MM.1S (cell line): ENCODE measurements at regions not wholly inside any gene's neighbourhood (a gene's known extent, or its start where the extent isn't known, plus 50 kb on each side); places are given as distances from the start of the nearest gene placed in this dataset.

ENCODE experiments used
- EZH2 ChIP-seq: fragments of 300-600 bp; sonication (generic); optimal IDR thresholded peaks from 2 replicates; pipeline ENCODE3; 2017; ENCODE audit warnings: low read depth, mild to moderate bottlenecking, antibody characterized with exemption, low read length, mixed read lengths
- TF ChIP-seq, protein P1 (sequence below): fragments of 300-600 bp; sonication (generic); IDR thresholded peaks from 2 replicates; pipeline ENCODE4 v1.5.1; 2016; ENCODE audit warnings: antibody characterized with exemption, low read length, mixed read lengths

DNA sequence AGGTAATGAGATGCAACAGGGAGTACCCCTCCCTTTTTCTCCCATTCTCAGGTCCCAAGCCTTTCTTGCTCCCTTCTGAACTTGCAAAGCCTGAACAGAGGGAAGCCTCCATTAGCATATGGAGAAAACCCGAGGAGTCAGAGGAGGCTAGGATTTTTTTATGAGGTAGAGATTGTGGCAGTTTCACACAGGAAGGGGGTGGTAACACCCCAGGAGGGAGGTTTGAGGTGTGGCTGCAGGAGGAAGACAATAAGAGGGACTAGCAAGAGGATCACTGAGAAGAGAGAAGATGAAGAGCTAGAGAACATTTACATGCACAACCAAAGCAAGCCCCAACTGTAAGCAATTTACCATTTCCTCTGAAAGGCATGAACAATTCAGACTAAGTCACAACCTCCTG lies 322.7 kb downstream of the SV2B start:
- TF ChIP-seq, protein P1, sequence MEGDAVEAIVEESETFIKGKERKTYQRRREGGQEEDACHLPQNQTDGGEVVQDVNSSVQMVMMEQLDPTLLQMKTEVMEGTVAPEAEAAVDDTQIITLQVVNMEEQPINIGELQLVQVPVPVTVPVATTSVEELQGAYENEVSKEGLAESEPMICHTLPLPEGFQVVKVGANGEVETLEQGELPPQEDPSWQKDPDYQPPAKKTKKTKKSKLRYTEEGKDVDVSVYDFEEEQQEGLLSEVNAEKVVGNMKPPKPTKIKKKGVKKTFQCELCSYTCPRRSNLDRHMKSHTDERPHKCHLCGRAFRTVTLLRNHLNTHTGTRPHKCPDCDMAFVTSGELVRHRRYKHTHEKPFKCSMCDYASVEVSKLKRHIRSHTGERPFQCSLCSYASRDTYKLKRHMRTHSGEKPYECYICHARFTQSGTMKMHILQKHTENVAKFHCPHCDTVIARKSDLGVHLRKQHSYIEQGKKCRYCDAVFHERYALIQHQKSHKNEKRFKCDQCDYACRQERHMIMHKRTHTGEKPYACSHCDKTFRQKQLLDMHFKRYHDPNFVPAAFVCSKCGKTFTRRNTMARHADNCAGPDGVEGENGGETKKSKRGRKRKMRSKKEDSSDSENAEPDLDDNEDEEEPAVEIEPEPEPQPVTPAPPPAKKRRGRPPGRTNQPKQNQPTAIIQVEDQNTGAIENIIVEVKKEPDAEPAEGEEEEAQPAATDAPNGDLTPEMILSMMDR: no peak
- no peak for TF ChIP-seq EZH2
